ENCODE measurements at regions not wholly inside any gene's neighbourhood (a gene's known extent, or its start where the extent isn't known, plus 50 kb on each side); places are given as distances from the start of the nearest gene placed in this dataset.

- H2BK12ac ChIP-seq (ENCODE audit: low read length): no peak overlapping the region
- H3K14ac ChIP-seq (ENCODE audit: low read length): no peak overlapping the region
- H3K27ac ChIP-seq (replicated peaks; ENCODE audit: low read length): no peak overlapping the region
- H3K36me3 ChIP-seq (replicated peaks in 1 of 2; ENCODE audit: control insufficient read depth in 2 of 2, insufficient read depth in 2 of 2, low read length in 2 of 2): no peaks in the 10 kb centered on the region
- no peak overlapping the region for H4K8ac ChIP-seq (ENCODE audit: low read depth, low read length)
- H3K23ac ChIP-seq (ENCODE audit: low read depth, low read length, poor library complexity): no peak overlapping the region
- H3K18ac ChIP-seq (ENCODE audit: low read length): no peak overlapping the region
- H2AK5ac ChIP-seq (ENCODE audit: low read depth, low read length): no peak overlapping the region
- no peak overlapping the region for H2BK5ac ChIP-seq (ENCODE audit: low read length)
- H4K91ac ChIP-seq (ENCODE audit: low read depth, low read length, poor library complexity): no peak overlapping the region
- H2BK120ac ChIP-seq (ENCODE audit: low read depth, low read length): no peak overlapping the region
- no peak overlapping the region for H3K4ac ChIP-seq (ENCODE audit: low read length)
- H3K79me1 ChIP-seq (ENCODE audit: low read depth, low read length): no peaks in the 10 kb centered on the region
- H2BK15ac ChIP-seq (ENCODE audit: low read length): no peak overlapping the region
- no peaks in the 10 kb centered on the region for H3K4me1 ChIP-seq (ENCODE audit: control insufficient read depth in 2 of 2, insufficient read depth in 1 of 2, low read depth in 1 of 2, low read length in 2 of 2)
- H3K4me2 ChIP-seq (ENCODE audit: insufficient read depth, low read length, poor library complexity, severe bottlenecking): no peak overlapping the region
- H3K9me3 ChIP-seq (replicated peaks in 1 of 2; ENCODE audit: control insufficient read depth in 2 of 2, insufficient read depth in 1 of 2, low read depth in 1 of 2, low read length in 2 of 2): no peaks in the 10 kb centered on the region
- no peaks in the 10 kb centered on the region for H3K27me3 ChIP-seq (ENCODE audit: control insufficient read depth in 3 of 3, insufficient read depth in 3 of 3, low read depth in 1 of 3, low read length in 3 of 3)
- no peak overlapping the region for H3K4me3 ChIP-seq (ENCODE audit: low read length in 2 of 2)
- H3K9ac ChIP-seq (ENCODE audit: low read depth, low read length, poor library complexity): no peak overlapping the region
- no peak for DNase-seq (ENCODE audit: low spot score)
- no peak overlapping the region for H2AFZ ChIP-seq (ENCODE audit: low read length)
These were observed 556.2 kb upstream of the SUCLG2 start for GRCh38 chr3:68210635-68211034.

GRCh38 chr3:68207327-68207726 is 552.9 kb upstream of the SUCLG2 start:
- Histone ChIP-seq H3K14ac (ENCODE audit: low read length) (no peak overlapping the region), H3K9me3 (replicated peaks in 1 of 2; ENCODE audit: control insufficient read depth in 2 of 2, insufficient read depth in 1 of 2, low read depth in 1 of 2, low read length in 2 of 2) (no peaks in the 10 kb centered on the region), H2AK5ac (ENCODE audit: low read depth, low read length) (no peak overlapping the region), H3K27ac (replicated peaks; ENCODE audit: low read length) (no peak overlapping the region), H2BK5ac (ENCODE audit: low read length) (no peak overlapping the region), H3K4me3 (ENCODE audit: low read length in 2 of 2) (no peak overlapping the region), H2AFZ (ENCODE audit: low read length) (no peak overlapping the region), H3K9ac (ENCODE audit: low read depth, low read length, poor library complexity) (no peak overlapping the region), H4K8ac (ENCODE audit: low read depth, low read length) (no peak overlapping the region), H3K27me3 (ENCODE audit: control insufficient read depth in 3 of 3, insufficient read depth in 3 of 3, low read depth in 1 of 3, low read length in 3 of 3) (no peaks in the 10 kb centered on the region), H3K23ac (ENCODE audit: low read depth, low read length, poor library complexity) (no peak overlapping the region), H3K79me1 (ENCODE audit: low read depth, low read length) (no peaks in the 10 kb centered on the region), H3K4me1 (ENCODE audit: control insufficient read depth in 2 of 2, insufficient read depth in 1 of 2, low read depth in 1 of 2, low read length in 2 of 2) (no peaks in the 10 kb centered on the region), H3K4me2 (ENCODE audit: insufficient read depth, low read length, poor library complexity, severe bottlenecking) (no peak overlapping the region), H2BK15ac (ENCODE audit: low read length) (no peak overlapping the region), H3K4ac (ENCODE audit: low read length) (no peak overlapping the region), H4K91ac (ENCODE audit: low read depth, low read length, poor library complexity) (no peak overlapping the region), H2BK12ac (ENCODE audit: low read length) (no peak overlapping the region), H2BK120ac (ENCODE audit: low read depth, low read length) (no peak overlapping the region), H3K36me3 (replicated peaks in 1 of 2; ENCODE audit: control insufficient read depth in 2 of 2, insufficient read depth in 2 of 2, low read length in 2 of 2) (no peaks in the 10 kb centered on the region), H3K18ac (ENCODE audit: low read length) (no peak overlapping the region)
- no peak for DNase-seq (ENCODE audit: low spot score)
- WGBS, 2 donors (ENCODE audit: extremely low coverage in 2 of 2, insufficient read length in 2 of 2, insufficient replicate concordance in 1 of 2): no CpG with 5 or more reads among the region's 2 CpGs

- H3K79me1 ChIP-seq (ENCODE audit: low read depth, low read length): no peaks in the 10 kb centered on the region
- no peak overlapping the region for H2AK5ac ChIP-seq (ENCODE audit: low read depth, low read length)
- no peak overlapping the region for H3K4ac ChIP-seq (ENCODE audit: low read length)
- H3K14ac ChIP-seq (ENCODE audit: low read length): no peak overlapping the region
- no peak overlapping the region for H3K4me3 ChIP-seq (ENCODE audit: low read length in 2 of 2)
- H3K9ac ChIP-seq (ENCODE audit: low read depth, low read length, poor library complexity): no peak overlapping the region
- no peak overlapping the region for H4K8ac ChIP-seq (ENCODE audit: low read depth, low read length)
- no peak overlapping the region for H2BK120ac ChIP-seq (ENCODE audit: low read depth, low read length)
- H3K9me3 ChIP-seq (replicated peaks in 1 of 2; ENCODE audit: control insufficient read depth in 2 of 2, insufficient read depth in 1 of 2, low read depth in 1 of 2, low read length in 2 of 2): peaks cover 0 to 2% of the 10 kb centered on the region in 2 donors
- H3K18ac ChIP-seq (ENCODE audit: low read length): no peak overlapping the region
- no peak overlapping the region for H2BK5ac ChIP-seq (ENCODE audit: low read length)
- no peak for DNase-seq (ENCODE audit: low spot score)
- H3K4me2 ChIP-seq (ENCODE audit: insufficient read depth, low read length, poor library complexity, severe bottlenecking): no peak overlapping the region
- no peak overlapping the region for H2BK12ac ChIP-seq (ENCODE audit: low read length)
- no peak overlapping the region for H3K27ac ChIP-seq (replicated peaks; ENCODE audit: low read length)
- H2AFZ ChIP-seq (ENCODE audit: low read length): no peak overlapping the region
- WGBS, 2 donors (ENCODE audit: extremely low coverage in 2 of 2, insufficient read length in 2 of 2, insufficient replicate concordance in 1 of 2): no CpG with 5 or more reads among the region's 3 CpGs
- peaks cover 0 to 2% (median 0%) of the 10 kb centered on the region in 3 experiments for H3K27me3 ChIP-seq (ENCODE audit: control insufficient read depth in 3 of 3, insufficient read depth in 3 of 3, low read depth in 1 of 3, low read length in 3 of 3)
- no peak overlapping the region for H2BK15ac ChIP-seq (ENCODE audit: low read length)
- no peak overlapping the region for H4K91ac ChIP-seq (ENCODE audit: low read depth, low read length, poor library complexity)
- H3K36me3 ChIP-seq (replicated peaks in 1 of 2; ENCODE audit: control insufficient read depth in 2 of 2, insufficient read depth in 2 of 2, low read length in 2 of 2): no peaks in the 10 kb centered on the region
- H3K4me1 ChIP-seq (ENCODE audit: control insufficient read depth in 2 of 2, insufficient read depth in 1 of 2, low read depth in 1 of 2, low read length in 2 of 2): no peaks in the 10 kb centered on the region
- H3K23ac ChIP-seq (ENCODE audit: low read depth, low read length, poor library complexity): no peak overlapping the region
These were observed 552.2 kb upstream of the SUCLG2 start for GRCh38 chr3:68206524-68207117.

- Histone ChIP-seq H3K9me3 (replicated peaks in 1 of 2; ENCODE audit: control insufficient read depth in 2 of 2, insufficient read depth in 1 of 2, low read depth in 1 of 2, low read length in 2 of 2) (no peaks in the 10 kb centered on the region), H3K27ac (replicated peaks; ENCODE audit: low read length) (no peak overlapping the region), H3K27me3 (ENCODE audit: control insufficient read depth in 3 of 3, insufficient read depth in 3 of 3, low read depth in 1 of 3, low read length in 3 of 3) (no peaks in the 10 kb centered on the region), H2BK12ac (ENCODE audit: low read length) (no peak overlapping the region), H4K91ac (ENCODE audit: low read depth, low read length, poor library complexity) (no peak overlapping the region), H4K8ac (ENCODE audit: low read depth, low read length) (no peak overlapping the region), H2BK5ac (ENCODE audit: low read length) (no peak overlapping the region), H2AK5ac (ENCODE audit: low read depth, low read length) (no peak overlapping the region), H3K4me2 (ENCODE audit: insufficient read depth, low read length, poor library complexity, severe bottlenecking) (no peak overlapping the region), H3K23ac (ENCODE audit: low read depth, low read length, poor library complexity) (no peak overlapping the region), H3K9ac (ENCODE audit: low read depth, low read length, poor library complexity) (no peak overlapping the region), H3K79me1 (ENCODE audit: low read depth, low read length) (no peaks in the 10 kb centered on the region), H3K4ac (ENCODE audit: low read length) (no peak overlapping the region), H2AFZ (ENCODE audit: low read length) (no peak overlapping the region), H2BK120ac (ENCODE audit: low read depth, low read length) (no peak overlapping the region), H3K4me3 (ENCODE audit: low read length in 2 of 2) (no peak overlapping the region), H3K36me3 (replicated peaks in 1 of 2; ENCODE audit: control insufficient read depth in 2 of 2, insufficient read depth in 2 of 2, low read length in 2 of 2) (no peaks in the 10 kb centered on the region), H3K4me1 (ENCODE audit: control insufficient read depth in 2 of 2, insufficient read depth in 1 of 2, low read depth in 1 of 2, low read length in 2 of 2) (no peaks in the 10 kb centered on the region), H3K14ac (ENCODE audit: low read length) (no peak overlapping the region), H3K18ac (ENCODE audit: low read length) (no peak overlapping the region), H2BK15ac (ENCODE audit: low read length) (no peak overlapping the region)
- no peak for DNase-seq (ENCODE audit: low spot score)
- WGBS, 2 donors (ENCODE audit: extremely low coverage in 2 of 2, insufficient read length in 2 of 2, insufficient replicate concordance in 1 of 2): no CpG with 5 or more reads among the region's 1 CpG
These were observed 532.3 kb upstream of the SUCLG2 start for GRCh38 chr3:68186733-68187132.

Data from neuronal stem cell (in vitro differentiated cells).